SK-N-SH treated with all-trans-retinoic acid at 6 μM for 48 hours (cell line): ENCODE measurements at regions not wholly inside any gene's neighbourhood (a gene's known extent, or its start where the extent isn't known, plus 50 kb on each side); places are given as distances from the start of the nearest gene placed in this dataset.

Experiments
- ATAC-seq: fragments of 200-7000 bp; cut with Tn5 transposase; 3 replicates; pipeline ENCODE4 v1.9.1; 2020; ENCODE audit warnings: mild to moderate bottlenecking, moderate library complexity
- BACH2 ChIP-seq: fragments of 250-450 bp; sonication (Bioruptor Pico); IDR thresholded peaks from 2 replicates; pipeline ENCODE4 v1.9.0; 2021; ENCODE audit warnings: mild to moderate bottlenecking, borderline replicate concordance
- CSDC2 ChIP-seq: fragments of 250-450 bp; sonication (Bioruptor Pico); IDR thresholded peaks from 2 replicates; pipeline ENCODE4 v1.5.0; 2020; ENCODE audit warnings: mild to moderate bottlenecking, moderate library complexity
- CSRNP3 ChIP-seq: fragments of 250-450 bp; sonication (Bioruptor Pico); IDR thresholded peaks from 2 replicates; pipeline ENCODE4 v1.5.1; 2021; ENCODE audit warnings: mild to moderate bottlenecking, moderate library complexity
- ESRRG ChIP-seq: fragments of 250-450 bp; sonication (Bioruptor Pico); IDR thresholded peaks from 2 replicates; pipeline ENCODE4 v1.6.1; 2021; ENCODE audit warnings: mild to moderate bottlenecking
- GLIS3 ChIP-seq: fragments of 250-450 bp; sonication (Bioruptor Pico); IDR thresholded peaks from 2 replicates; pipeline ENCODE4 v1.5.0; 2020; ENCODE audit warnings: mild to moderate bottlenecking, moderate library complexity
- ISL1 ChIP-seq: fragments of 250-450 bp; sonication (Bioruptor Pico); IDR thresholded peaks from 2 replicates; pipeline ENCODE4 v2.1.2; 2022; ENCODE audit warnings: mild to moderate bottlenecking, moderate library complexity
- OSR1 ChIP-seq: fragments of 250-450 bp; sonication (Bioruptor Pico); IDR thresholded peaks from 2 replicates; pipeline ENCODE4 v1.8.0; 2022; ENCODE audit warnings: moderate library complexity, mild to moderate bottlenecking, inconsistent platforms
- PATZ1 ChIP-seq: fragments of 250-450 bp; sonication (Bioruptor Pico); IDR thresholded peaks from 2 replicates; pipeline ENCODE4 v1.8.0; 2020; ENCODE audit warnings: mild to moderate bottlenecking, moderate library complexity, borderline replicate concordance
- POU6F1 ChIP-seq: fragments of 250-450 bp; sonication (Bioruptor Pico); IDR thresholded peaks from 2 replicates; pipeline ENCODE4 v1.8.0; 2021; ENCODE audit warnings: low read depth, mild to moderate bottlenecking, moderate library complexity, borderline replicate concordance
- PPARA ChIP-seq: fragments of 250-450 bp; sonication (Bioruptor Pico); IDR thresholded peaks from 2 replicates; pipeline ENCODE4 v1.5.0; 2020; ENCODE audit warnings: mild to moderate bottlenecking, borderline replicate concordance
- RARB ChIP-seq: fragments of 250-450 bp; sonication (Bioruptor Pico); IDR thresholded peaks from 2 replicates; pipeline ENCODE4 v1.8.0; 2021; ENCODE audit warnings: mild to moderate bottlenecking, moderate library complexity
- SNAI2 ChIP-seq: fragments of 250-450 bp; sonication (Bioruptor Pico); IDR thresholded peaks from 2 replicates; pipeline ENCODE4 v1.5.0; 2020; ENCODE audit warnings: mild to moderate bottlenecking, moderate library complexity
- TCF4 ChIP-seq: fragments of 250-450 bp; sonication (Bioruptor Pico); IDR thresholded peaks from 2 replicates; pipeline ENCODE4 v1.8.0; 2021; ENCODE audit warnings: mild to moderate bottlenecking, moderate library complexity, borderline replicate concordance
- TOX ChIP-seq: fragments of 250-450 bp; sonication (Bioruptor Pico); IDR thresholded peaks from 2 replicates; pipeline ENCODE4 v1.8.0; 2021; ENCODE audit warnings: mild to moderate bottlenecking, moderate library complexity, borderline replicate concordance
- ZC3H10 ChIP-seq: fragments of 250-450 bp; sonication (Bioruptor Pico); IDR thresholded peaks from 2 replicates; pipeline ENCODE4 v1.5.1; 2021; ENCODE audit warnings: mild to moderate bottlenecking, moderate library complexity
- ZFP3 ChIP-seq: fragments of 250-450 bp; sonication (Bioruptor Pico); IDR thresholded peaks from 2 replicates; pipeline ENCODE4 v1.5.0; 2020; ENCODE audit warnings: mild to moderate bottlenecking, moderate library complexity
- ZFP30 ChIP-seq: fragments of 450-650 bp; formaldehyde crosslinking; IDR thresholded peaks from 2 replicates; pipeline ENCODE4 v1.5.0; 2022; ENCODE audit warnings: mild to moderate bottlenecking, moderate library complexity
- ZNF565 ChIP-seq: fragments of 450-650 bp; formaldehyde crosslinking; conservative IDR thresholded peaks from 2 replicates; pipeline ENCODE4 v1.5.0; 2020; ENCODE audit warnings: low read depth, mild to moderate bottlenecking, moderate library complexity
- ZNF70 ChIP-seq: fragments of 450-650 bp; formaldehyde crosslinking; IDR thresholded peaks from 2 replicates; pipeline ENCODE4 v1.5.0; 2020; ENCODE audit warnings: mild to moderate bottlenecking, moderate library complexity
- ZNF8 ChIP-seq: fragments of 450-650 bp; formaldehyde crosslinking; IDR thresholded peaks from 2 replicates; pipeline ENCODE4 v1.5.0; 2020; ENCODE audit warnings: mild to moderate bottlenecking, moderate library complexity
- TF ChIP-seq, protein P1 (sequence below): fragments of 250-450 bp; sonication (Bioruptor Pico); IDR thresholded peaks from 2 replicates; pipeline ENCODE4 v1.5.1; 2020; ENCODE audit warnings: low read depth, mild to moderate bottlenecking, moderate library complexity
- TF ChIP-seq, protein P2 (sequence below): fragments of 250-450 bp; sonication (Bioruptor Pico); IDR thresholded peaks from 2 replicates; pipeline ENCODE4 v1.5.0; 2020; ENCODE audit warnings: mild to moderate bottlenecking, moderate library complexity

GRCh38 chr9:87157366-87158031 lies 210.2 kb upstream of the GAS1 start:
- no peak for ATAC-seq

DNA sequence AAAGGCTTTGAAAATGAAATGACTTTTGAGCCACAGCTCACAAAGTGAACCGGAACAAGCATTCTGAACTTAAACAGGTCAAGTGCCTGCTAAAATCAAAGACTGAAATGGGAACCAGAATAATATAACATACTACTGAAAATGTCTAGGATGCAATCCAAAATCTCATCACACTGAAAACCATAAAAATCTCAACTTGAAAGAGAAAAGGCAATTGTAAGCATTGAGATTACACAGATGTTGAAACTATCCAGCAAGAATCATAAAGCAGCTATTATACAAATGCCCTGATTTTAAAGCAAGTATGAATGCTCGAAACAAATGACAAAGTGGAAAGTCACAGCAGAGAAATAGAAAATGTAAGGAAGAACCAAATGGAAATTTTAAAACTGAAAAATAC lies 211.5 kb upstream of the GAS1 start:
- no peak for ATAC-seq
- TF ChIP-seq TOX (CRISPR knock-in tag) (no peak), ZNF70 (CRISPR knock-in tag) (no peak), ISL1 (CRISPR knock-in tag) (no peak), ZC3H10 (no peak), RARB (CRISPR knock-in tag) (no peak), ZNF565 (no peak), CSDC2 (CRISPR knock-in tag) (no peak), OSR1 (CRISPR knock-in tag) (no peak), PATZ1 (CRISPR knock-in tag) (no peak), SNAI2 (CRISPR knock-in tag) (no peak), PPARA (CRISPR knock-in tag) (no peak), BACH2 (no peak), CSRNP3 (CRISPR knock-in tag) (no peak), POU6F1 (CRISPR knock-in tag) (no peak), TCF4 (CRISPR knock-in tag) (no peak)
- TF ChIP-seq, protein P1, sequence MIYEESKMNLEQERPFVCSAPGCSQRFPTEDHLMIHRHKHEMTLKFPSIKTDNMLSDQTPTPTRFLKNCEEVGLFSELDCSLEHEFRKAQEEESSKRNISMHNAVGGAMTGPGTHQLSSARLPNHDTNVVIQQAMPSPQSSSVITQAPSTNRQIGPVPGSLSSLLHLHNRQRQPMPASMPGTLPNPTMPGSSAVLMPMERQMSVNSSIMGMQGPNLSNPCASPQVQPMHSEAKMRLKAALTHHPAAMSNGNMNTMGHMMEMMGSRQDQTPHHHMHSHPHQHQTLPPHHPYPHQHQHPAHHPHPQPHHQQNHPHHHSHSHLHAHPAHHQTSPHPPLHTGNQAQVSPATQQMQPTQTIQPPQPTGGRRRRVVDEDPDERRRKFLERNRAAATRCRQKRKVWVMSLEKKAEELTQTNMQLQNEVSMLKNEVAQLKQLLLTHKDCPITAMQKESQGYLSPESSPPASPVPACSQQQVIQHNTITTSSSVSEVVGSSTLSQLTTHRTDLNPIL (CRISPR knock-in tag): no peak
- TF ChIP-seq, all 23 proteins: peak for 0

More at GRCh38 chr9:87157366-87158031, 210.2 kb upstream of the GAS1 start:
- TF ChIP-seq ZNF565: no peak
- TF ChIP-seq CSDC2 (CRISPR knock-in tag): no peak
- TF ChIP-seq ESRRG: no peak
- no peak for TF ChIP-seq ZNF70 (CRISPR knock-in tag)
- no peak for TF ChIP-seq ZFP3 (CRISPR knock-in tag)
- no peak for TF ChIP-seq PPARA (CRISPR knock-in tag)
- TF ChIP-seq ZNF8 (CRISPR knock-in tag): no peak
- no peak for TF ChIP-seq GLIS3 (CRISPR knock-in tag)
- no peak for TF ChIP-seq RARB (CRISPR knock-in tag)
- no peak for TF ChIP-seq ZFP30
- TF ChIP-seq ZC3H10: no peak
- TF ChIP-seq BACH2: no peak
- TF ChIP-seq, protein P2, sequence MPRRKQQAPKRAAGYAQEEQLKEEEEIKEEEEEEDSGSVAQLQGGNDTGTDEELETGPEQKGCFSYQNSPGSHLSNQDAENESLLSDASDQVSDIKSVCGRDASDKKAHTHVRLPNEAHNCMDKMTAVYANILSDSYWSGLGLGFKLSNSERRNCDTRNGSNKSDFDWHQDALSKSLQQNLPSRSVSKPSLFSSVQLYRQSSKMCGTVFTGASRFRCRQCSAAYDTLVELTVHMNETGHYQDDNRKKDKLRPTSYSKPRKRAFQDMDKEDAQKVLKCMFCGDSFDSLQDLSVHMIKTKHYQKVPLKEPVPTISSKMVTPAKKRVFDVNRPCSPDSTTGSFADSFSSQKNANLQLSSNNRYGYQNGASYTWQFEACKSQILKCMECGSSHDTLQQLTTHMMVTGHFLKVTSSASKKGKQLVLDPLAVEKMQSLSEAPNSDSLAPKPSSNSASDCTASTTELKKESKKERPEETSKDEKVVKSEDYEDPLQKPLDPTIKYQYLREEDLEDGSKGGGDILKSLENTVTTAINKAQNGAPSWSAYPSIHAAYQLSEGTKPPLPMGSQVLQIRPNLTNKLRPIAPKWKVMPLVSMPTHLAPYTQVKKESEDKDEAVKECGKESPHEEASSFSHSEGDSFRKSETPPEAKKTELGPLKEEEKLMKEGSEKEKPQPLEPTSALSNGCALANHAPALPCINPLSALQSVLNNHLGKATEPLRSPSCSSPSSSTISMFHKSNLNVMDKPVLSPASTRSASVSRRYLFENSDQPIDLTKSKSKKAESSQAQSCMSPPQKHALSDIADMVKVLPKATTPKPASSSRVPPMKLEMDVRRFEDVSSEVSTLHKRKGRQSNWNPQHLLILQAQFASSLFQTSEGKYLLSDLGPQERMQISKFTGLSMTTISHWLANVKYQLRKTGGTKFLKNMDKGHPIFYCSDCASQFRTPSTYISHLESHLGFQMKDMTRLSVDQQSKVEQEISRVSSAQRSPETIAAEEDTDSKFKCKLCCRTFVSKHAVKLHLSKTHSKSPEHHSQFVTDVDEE (CRISPR knock-in tag): no peak
- no peak for TF ChIP-seq POU6F1 (CRISPR knock-in tag)
